GM18909 (cell line): ENCODE measurements at regions not wholly inside any gene's neighbourhood (a gene's known extent, or its start where the extent isn't known, plus 50 kb on each side); places are given as distances from the start of the nearest gene placed in this dataset.

Source experiments
- ATAC-seq: cut with Tn5 transposase; IDR thresholded peaks from one replicate; pipeline ENCODE4 v1.9.1; 2021; ENCODE audit warnings: mild to moderate bottlenecking; ENCODE audit not compliant: unreplicated experiment, poor library complexity

DNA sequence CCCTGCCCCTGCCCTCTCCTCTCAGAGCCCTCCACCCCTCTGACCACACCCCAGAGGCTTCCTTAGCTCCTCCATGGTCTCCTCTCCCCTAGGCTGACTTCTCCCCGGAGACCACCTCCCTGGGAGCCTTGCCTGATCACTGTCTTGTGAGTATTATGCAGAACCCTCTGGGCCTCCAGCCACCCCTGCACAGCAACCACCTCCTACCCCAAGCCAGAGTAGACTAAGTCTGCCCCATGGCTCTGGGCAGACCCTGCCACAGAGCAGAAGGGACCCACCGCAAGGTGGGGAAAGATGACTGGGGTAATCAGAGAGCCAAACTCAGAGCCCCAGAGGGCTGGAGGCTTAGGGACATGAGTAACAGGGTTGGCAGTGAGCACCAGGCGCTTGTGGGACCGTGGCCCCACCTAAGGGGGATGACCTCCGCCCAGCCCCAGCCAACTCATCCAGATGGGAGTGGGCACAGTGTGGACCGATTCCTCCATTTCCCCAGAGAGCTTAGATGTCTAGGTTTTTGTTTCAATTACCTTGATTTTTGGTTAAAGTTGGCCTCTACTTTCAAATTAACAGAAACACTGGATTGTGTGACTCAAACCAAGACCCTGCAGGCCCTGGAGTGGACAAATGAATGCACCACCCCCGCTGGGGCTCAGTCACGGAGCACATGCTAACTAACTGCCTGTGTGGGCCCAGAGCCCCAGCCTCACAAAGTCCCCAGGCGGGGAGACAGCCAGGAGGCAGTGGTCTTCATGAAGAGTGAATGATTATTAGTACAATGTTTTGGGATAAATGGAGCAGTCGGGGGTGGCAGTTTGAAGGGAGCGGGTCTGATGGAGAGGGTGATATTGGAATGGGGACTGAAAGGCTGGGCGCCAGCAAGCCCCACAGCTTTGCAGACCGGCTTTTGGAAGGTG is 119.4 kb upstream of the PRR20G start:
- ATAC-seq, result no peak

DNA sequence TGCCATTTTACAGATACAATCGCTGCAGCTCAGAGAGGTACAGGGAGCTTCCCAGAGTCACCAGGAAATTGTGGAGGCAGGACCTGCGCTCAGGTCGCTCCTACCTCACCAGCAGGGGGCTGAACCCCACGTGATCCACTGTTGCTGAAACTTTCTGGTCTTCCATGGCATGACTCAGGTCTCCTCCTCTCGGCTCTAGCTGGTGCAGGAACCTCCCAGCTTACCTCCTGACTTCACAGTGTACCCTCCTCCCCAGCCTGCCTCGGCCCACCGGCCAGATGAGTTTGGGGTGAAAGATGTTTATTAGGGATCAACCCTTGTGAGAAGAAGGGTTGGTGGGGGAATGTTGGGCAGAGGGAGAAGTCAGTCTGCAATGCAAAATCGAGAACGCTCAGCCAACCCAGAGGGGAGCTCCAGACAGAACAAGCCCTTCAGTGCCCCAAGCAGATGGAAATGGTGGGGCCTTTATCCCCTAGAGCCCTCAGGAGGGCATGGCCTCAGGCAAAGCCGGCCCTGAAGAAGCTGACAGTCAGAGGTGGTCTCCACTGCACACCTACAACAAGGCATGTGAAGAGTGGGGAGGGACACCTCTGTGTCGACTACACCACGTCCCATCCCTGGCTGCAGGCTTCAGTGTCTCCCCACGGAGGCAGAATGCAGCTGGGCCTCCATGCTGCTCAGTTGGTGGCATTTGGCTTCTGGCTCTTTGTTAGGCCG is 118.6 kb upstream of the PRR20G start:
- ATAC-seq, result no peak

DNA sequence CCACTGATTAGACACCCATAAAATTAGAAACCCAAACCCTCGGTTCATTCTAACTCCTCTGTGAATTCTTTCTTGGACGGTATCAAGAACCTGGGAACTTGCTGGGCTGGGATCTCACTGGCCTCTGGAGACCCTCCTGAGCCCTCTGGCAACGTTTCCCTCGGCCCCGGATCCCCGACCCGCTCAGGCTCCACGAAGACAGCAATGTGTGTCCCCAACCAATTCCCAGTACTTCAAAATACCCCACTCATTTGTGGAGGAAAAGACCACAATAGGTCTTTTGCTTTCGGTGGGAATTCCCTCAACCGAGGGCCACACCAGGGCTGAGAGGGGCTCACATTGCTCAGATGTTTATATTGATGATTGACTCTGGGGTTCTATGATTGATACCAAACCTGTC is 117.9 kb upstream of the PRR20G start:
- ATAC-seq, result no peak

GRCh38 chr3:127405010-127405598 is 117.3 kb upstream of the PRR20G start:
- ATAC-seq, result no peak

- no peak for ATAC-seq
These were observed 116.6 kb upstream of the PRR20G start for GRCh38 chr3:127404221-127405009.

- ATAC-seq, result no peak
These were observed 115.9 kb upstream of the PRR20G start for GRCh38 chr3:127403795-127404194.

GRCh38 chr3:127399154-127399553 is 111.3 kb upstream of the PRR20G start:
- ATAC-seq, result no peak

DNA sequence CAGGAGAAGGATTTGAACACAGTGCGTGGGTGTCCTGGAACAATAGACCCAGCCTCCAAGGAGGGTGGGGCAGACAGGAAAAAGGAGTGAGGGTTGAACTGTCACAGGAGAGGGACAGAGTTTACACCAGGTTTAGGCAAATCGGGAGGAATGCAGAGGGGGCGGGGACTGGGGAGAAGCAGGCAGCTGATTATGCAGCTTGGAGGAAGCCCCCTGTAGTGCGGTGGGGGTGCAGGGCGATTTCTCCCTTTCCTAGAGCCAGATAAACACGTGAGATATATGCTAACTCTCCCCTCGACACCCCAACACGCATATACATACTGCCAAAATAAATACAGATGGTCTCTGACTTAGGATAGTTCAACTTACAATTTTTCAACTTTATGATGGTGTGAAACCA is 108.6 kb upstream of the PRR20G start:
- no peak for ATAC-seq

- ATAC-seq, result no peak
These were observed 108.0 kb upstream of the PRR20G start for GRCh38 chr3:127395663-127396355.

GRCh38 chr3:127394984-127395662 is 107.3 kb upstream of the PRR20G start:
- ATAC-seq, result no peak

DNA sequence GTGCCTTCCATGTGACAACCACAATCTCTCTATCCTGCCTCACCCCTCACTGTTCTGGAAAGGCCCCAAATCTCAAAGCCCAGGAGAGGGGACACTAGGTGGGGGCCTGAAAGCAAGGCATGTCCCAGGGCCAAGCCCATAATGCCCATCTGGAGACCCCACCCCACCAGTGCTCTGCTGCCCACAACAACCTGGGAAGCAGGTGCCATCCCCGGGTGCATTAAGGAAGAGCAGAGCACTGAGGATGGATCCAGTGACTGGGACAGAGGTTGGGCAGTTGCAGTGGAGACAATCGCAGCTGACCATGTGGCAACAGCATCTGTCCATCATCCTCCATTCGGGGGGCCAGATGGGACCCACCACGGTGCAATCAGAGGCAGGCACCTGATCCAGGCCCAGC is 106.2 kb upstream of the PRR20G start:
- no peak for ATAC-seq

- no peak for ATAC-seq
These were observed 105.4 kb upstream of the PRR20G start for GRCh38 chr3:127393131-127393820.

DNA sequence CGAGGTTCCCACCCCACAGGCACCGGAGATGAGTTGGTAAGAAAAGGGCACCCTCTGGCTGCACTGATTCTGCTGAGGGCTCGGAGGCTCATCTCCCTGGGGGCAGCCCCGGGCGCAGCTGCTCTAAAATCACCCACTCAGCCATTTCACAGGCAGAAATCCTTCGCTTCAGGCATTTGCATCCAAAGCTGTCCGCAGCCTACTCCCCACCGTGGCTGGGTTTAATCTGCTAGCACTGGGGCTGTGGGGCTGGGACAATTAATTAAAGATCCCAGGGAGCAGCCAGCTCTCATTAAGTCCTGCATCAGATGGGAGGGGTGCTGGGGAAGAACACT is 104.3 kb upstream of the PRR20G start:
- no peak for ATAC-seq

GRCh38 chr3:127391436-127392155 is 103.8 kb upstream of the PRR20G start:
- ATAC-seq, result no peak

DNA sequence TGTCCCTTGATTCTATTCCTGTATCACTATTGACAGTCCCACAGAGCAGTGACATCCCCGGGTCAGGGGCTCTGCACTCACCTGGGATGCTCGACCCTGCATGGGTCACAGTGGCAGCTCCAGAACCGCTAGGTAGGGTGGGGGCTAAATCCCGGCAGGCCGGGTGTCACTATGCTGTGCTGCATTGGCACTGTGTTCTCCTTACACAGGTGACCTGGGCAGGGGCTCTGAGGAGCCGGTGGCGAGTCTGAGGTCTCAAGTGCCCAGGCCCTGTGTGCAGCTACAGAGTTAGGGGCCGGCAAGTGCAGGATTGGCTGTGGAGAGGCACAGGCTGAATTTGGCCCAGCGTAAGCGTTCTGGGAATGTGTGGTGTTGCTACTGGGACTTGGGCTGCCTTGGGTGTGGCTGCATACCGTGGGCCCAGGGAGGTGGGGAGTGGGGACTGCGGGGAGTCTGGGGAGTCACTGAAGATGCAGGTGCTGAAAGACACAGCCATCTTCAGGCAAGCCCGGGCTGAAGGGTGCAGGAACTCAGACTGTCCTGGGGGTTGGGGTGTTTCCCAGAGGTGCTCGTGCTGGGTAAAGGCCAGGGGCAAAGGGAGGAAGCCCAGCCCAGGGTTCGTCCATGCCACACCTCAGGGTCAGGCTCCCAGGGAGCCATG is 102.6 kb upstream of the PRR20G start:
- ATAC-seq, result no peak

DNA sequence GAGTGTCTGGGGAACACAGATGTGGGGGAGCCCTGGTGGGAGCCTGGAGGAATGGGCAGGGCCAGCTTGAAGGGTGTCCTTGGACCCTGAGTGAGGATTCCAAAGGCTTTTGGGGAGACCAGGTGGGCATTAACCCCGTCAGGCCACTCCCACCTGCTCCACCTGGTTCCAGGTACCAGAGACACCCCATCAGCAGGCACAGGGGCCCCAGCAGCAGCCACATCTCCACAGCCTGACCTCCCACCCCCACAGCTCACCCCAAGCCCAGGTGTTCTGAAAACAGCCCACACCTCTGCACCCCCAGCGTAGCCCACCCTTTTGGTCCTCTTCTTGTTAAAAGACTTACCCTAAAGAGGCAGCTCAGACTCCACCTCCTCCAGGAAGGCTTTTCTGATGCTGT is 102.1 kb upstream of the PRR20G start:
- no peak for ATAC-seq

- ATAC-seq, result no peak
These were observed 101.6 kb upstream of the PRR20G start for GRCh38 chr3:127389420-127389819.

DNA sequence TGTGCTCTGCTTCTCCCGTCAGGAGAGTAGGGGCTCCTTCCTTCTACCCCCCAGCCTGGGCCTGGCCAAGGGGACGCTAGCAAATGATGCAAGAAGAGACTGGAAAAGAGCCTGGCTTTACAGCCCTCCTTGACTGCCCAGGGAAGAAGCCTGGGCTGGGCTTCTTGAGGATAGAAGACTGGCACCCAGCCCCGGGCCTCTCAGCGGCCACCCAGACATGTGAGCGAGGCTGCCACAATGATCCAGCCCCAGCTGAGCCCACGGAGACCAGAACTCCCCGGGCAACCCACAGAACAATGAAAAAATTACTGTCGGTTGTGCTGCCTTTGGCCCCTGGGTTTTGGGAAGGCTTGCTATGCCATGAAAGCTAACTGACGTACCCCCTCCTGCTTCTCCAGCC is 100.6 kb upstream of the PRR20G start:
- ATAC-seq, result no peak
